Lower leg skin (tissue), 4 donors: ENCODE measurements at regions not wholly inside any gene's neighbourhood (a gene's known extent, or its start where the extent isn't known, plus 50 kb on each side); places are given as distances from the start of the nearest gene placed in this dataset.

Source experiments
- DNase-seq, 2 donors: peaks; one replicate each; pipeline ENCODE4 v3.0.0-alpha.2; 2019; ENCODE audit warnings: low spot score in 2 of 2
- H3K4me3 ChIP-seq: fragments of 200-600 bp; sonication (generic); 2 replicates; pipeline ENCODE4 v1.5.1; 2017; ENCODE audit warnings: mild to moderate bottlenecking, low read depth; ENCODE audit not compliant: poor library complexity, severe bottlenecking
- POLR2A ChIP-seq, 2 donors: fragments of 450-650 bp; IDR thresholded peaks; one replicate each; pipeline ENCODE4 v1.6.1; 2016 to 2017; ENCODE audit warnings: antibody characterized with exemption in 2 of 2, mild to moderate bottlenecking in 1 of 2, moderate library complexity in 1 of 2
- WGBS, 2 donors: methylation state at CpG; one replicate each; pipeline ENCODE4 v1.1.5; 2018; 5-methylcytosine and 5-hydroxymethylcytosine counted together
- intact Hi-C: fragments of 100-400 bp; cut with DNase I; formaldehyde crosslinking; loops from one replicate; pipeline ENCODE4 v1.15.0; 2023; ENCODE audit warnings: low total_unique reads
- TF ChIP-seq, protein P1 (sequence below), 3 donors: fragments of 450-650 bp; IDR thresholded peaks; one replicate each; pipeline ENCODE4 v1.5.1; 2016; ENCODE audit warnings: antibody characterized with exemption in 3 of 3, mild to moderate bottlenecking in 3 of 3, moderate library complexity in 2 of 3

DNA sequence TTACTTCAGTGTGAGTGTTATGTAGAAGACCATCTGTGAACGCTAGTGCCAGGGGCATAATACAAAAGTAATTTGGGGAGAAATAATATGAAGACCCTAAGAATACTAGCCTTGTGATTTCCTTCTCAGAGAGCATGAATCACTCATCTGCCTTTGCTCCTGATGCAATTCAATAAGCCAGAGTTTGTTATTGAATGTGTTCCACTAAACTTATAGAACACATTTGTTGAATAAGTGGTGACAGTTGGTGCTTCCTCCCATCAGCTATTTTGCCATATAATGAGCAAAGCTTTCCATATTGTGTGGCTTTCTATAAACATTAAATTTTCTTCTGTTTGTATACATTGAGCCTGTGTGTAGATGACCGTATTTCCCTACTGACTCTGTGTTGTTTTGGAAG, 136.4 kb upstream of the QRFPR start:
- no peak for DNase-seq
- intact Hi-C loops = no loop called here
- WGBS, 2 donors = 71 to 84% methylated on average over 2 of the region's 2 CpGs
- H3K4me3 ChIP-seq = no peak overlapping the region
- TF ChIP-seq, protein P1, sequence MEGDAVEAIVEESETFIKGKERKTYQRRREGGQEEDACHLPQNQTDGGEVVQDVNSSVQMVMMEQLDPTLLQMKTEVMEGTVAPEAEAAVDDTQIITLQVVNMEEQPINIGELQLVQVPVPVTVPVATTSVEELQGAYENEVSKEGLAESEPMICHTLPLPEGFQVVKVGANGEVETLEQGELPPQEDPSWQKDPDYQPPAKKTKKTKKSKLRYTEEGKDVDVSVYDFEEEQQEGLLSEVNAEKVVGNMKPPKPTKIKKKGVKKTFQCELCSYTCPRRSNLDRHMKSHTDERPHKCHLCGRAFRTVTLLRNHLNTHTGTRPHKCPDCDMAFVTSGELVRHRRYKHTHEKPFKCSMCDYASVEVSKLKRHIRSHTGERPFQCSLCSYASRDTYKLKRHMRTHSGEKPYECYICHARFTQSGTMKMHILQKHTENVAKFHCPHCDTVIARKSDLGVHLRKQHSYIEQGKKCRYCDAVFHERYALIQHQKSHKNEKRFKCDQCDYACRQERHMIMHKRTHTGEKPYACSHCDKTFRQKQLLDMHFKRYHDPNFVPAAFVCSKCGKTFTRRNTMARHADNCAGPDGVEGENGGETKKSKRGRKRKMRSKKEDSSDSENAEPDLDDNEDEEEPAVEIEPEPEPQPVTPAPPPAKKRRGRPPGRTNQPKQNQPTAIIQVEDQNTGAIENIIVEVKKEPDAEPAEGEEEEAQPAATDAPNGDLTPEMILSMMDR (IDR thresholded peaks at IDR 0.05) = no peak
- no peak for TF ChIP-seq POLR2A (IDR thresholded peaks at IDR 0.05)

DNA sequence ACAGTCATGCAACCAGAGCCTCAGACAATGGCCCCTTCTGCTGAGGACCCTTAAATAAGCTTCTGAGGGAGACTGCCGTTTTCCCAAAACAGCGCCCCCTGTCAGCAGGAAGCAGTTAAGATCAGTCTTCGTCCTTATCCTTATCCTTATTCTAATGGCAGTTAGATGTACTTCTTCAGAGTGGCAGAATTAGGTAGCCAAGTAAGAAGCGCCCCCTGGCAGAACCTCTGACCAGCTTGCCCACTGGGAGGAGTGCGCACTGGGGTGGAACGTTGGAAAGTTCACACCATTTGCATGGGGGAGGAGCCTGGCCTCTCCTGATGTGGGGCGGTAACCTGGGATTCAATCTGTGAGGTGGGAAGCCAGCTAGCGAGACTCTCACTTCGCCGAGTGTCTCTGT, 133.6 kb upstream of the QRFPR start:
- WGBS, 2 donors = 58 to 63% methylated on average over 10 of the region's 10 CpGs
- intact Hi-C loops = no loop called here
- H3K4me3 ChIP-seq = no peak overlapping the region
- no peak for TF ChIP-seq POLR2A (IDR thresholded peaks at IDR 0.05)
- TF ChIP-seq, protein P1 (IDR thresholded peaks at IDR 0.05) = no peak
- no peak for DNase-seq

DNA sequence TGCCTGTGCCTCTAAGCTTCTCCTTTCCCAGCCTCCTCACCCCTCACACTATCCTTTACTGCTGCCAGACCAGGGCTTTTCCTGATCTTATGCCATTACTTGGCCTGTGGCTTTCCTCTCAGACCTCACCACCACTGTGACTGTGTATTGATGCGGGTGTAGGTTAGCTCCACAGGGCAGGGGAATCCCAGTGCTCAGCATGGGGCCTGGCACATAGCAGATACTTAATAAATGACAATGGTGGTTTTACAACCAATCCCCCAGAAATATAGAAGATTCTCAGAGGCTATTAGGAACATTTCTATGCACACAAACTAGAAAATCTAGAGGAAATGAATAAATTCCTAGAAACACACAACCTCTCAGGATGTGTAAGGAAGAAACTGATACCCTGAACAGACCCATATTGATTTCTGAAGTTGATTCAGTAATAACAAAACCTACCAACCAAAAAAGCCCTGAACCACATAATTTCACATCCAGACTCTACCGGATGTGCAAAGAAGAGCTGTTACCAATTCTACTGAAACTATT, 129.6 kb upstream of the QRFPR start:
- WGBS, 2 donors = 76 to 88% methylated on average over 2 of the region's 2 CpGs
- TF ChIP-seq, protein P1 (IDR thresholded peaks at IDR 0.05) = no peak
- TF ChIP-seq POLR2A (IDR thresholded peaks at IDR 0.05) = no peak
- no peak overlapping the region for H3K4me3 ChIP-seq
- intact Hi-C loops = no loop called here
- DNase-seq = no peak

DNA sequence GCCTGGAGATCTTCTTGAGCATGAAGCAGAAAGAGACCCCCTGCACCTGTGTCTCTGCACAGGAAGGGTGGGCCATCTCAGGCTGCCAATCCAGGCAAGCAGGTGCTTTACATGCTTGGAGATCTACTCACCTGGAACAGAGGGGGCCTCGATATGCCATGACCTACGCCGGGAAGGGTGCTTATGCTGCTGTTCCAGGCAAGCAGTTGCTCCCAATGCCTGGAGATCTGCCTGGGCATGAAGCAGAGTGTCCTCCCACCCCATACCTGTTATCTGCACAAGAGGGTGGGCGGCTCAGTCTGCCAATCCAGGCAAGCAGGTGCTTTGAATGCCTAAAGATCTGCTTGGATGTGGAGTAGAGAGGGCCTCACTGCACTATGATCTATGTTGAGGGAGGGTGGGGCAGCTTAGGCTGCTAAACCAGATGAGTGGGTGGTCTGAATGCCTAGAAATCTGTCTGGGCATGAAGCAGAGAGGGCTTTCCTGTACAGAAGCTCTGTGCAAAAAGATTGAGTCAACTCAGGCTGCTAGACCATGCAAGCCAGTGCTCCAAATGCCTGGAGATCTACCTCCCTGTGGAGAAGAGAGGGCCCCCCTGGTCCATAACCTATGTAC, 104.5 kb upstream of the QRFPR start:
- no peak for DNase-seq
- 48 to 86% methylated on average over 2 to 4 of the region's 4 CpGs for WGBS, 2 donors
- no peak for TF ChIP-seq POLR2A (IDR thresholded peaks at IDR 0.05)
- TF ChIP-seq, protein P1 (IDR thresholded peaks at IDR 0.05) = no peak
- no peak overlapping the region for H3K4me3 ChIP-seq
- intact Hi-C loops = no loop called here

DNA sequence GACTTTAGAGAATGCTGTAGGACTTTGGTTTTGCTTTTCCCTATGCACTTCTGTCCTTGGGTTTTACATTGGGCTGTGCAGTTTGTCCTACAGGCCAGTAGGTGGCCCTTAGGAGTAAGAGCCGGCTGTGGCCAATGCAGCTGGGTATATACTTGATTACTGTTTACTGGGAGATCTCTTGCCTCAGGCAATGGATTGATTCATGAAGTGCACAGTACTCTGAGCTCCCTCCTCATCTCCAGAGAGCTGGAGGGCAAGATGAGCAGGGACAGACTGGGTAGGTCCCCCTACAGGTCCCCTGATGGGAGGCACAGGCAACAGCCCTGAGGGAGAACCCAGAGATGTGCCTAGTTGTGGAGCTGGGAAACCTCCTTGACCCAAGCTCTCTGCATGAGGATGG, 103.8 kb upstream of the QRFPR start:
- H3K4me3 ChIP-seq = no peak overlapping the region
- no peak for DNase-seq
- TF ChIP-seq POLR2A (IDR thresholded peaks at IDR 0.05) = no peak
- TF ChIP-seq, protein P1 (IDR thresholded peaks at IDR 0.05) = no peak
- WGBS, 2 donors = 0 to 15% methylated on average over 1 of the region's 1 CpG
- intact Hi-C loops = no loop called here

DNA sequence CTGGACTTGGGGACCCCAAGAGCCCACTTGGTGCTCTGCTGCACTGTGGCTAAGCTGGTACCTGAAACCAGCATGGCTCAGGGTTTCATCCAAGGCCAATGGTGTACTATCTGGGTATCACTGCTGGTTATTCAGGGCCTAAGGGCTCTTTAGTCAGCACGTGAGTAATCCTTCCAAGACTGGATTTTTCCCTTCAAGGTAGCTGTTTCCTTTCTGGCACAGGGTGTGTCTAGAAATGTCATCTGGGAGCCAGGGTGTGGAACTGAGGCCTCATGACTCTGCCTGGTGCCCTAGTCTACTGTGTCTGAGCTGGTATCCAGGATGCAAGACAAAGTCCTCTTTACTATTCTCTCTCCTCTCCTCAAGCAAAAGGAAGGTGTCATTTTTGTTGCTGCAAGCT, 99.0 kb upstream of the QRFPR start:
- TF ChIP-seq, protein P1 (IDR thresholded peaks at IDR 0.05) = no peak
- no peak for TF ChIP-seq POLR2A (IDR thresholded peaks at IDR 0.05)

More for the DNA sequence above, 99.0 kb upstream of the QRFPR start:
- H3K4me3 ChIP-seq = no peak overlapping the region
- intact Hi-C loops = no loop called here
- WGBS, 2 donors = 27 to 30% methylated on average over 1 of the region's 1 CpG
- DNase-seq = no peak
